HG03469 (cell line): ENCODE measurements at regions not wholly inside any gene's neighbourhood (a gene's known extent, or its start where the extent isn't known, plus 50 kb on each side); places are given as distances from the start of the nearest gene placed in this dataset.
"Not testable (repeated sequence)": the region's sequence is repeated elsewhere in the genome, so short reads cannot be mapped to it uniquely, and the experiment has no call there.

Experiments
- ATAC-seq: cut with Tn5 transposase; IDR thresholded peaks from one replicate; pipeline ENCODE4 v1.9.1; 2021; ENCODE audit warnings: mild to moderate bottlenecking, moderate library complexity, moderate number of reproducible peaks; ENCODE audit not compliant: unreplicated experiment

- no peak for ATAC-seq
Measured at GRCh38 chr4:138634915-138635314, 380.7 kb upstream of the NOCT start.

GRCh38 chr4:138633580-138633904 lies 382.0 kb upstream of the NOCT start:
- ATAC-seq, result no peak

DNA sequence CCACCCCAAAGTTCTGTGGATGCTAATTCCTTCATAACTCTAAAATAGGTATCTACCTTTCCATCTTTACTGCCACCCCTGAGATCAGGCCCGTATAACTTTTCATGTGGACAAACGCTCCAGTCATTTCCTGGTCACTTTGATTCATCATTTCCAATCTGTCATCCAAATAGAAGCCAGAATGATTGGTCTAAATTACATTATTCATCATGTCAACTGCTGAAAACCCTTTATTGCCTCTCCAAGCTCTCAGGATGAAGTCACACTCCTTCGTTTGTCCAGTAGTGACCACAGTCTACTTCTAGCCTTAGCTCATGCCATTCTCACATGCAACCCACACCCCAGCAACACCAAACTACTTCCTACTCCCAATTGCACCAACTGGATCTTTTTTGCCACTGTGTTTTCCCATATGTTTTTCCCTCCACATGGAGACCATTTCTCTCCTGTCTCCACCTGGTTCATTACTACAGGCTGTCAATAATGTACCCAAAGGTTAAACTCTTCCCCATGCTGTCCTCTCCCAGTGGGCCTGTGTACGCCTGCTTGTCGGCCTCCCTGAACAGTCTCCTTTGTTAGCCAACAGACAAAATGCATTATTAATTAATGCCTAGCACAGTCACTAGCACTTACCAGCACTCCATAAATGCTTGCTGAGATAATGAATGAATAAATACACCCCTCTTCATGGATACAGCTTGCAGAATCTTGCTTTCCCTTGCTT lies 382.6 kb upstream of the NOCT start:
- no peak for ATAC-seq

GRCh38 chr4:138630666-138631065 lies 384.9 kb upstream of the NOCT start:
- no peak for ATAC-seq

GRCh38 chr4:138629669-138630068 lies 385.9 kb upstream of the NOCT start:
- no peak for ATAC-seq

GRCh38 chr4:138627096-138627495 lies 384.9 kb upstream of the SLC7A11 start:
- no peak for ATAC-seq

GRCh38 chr4:138622362-138622761 lies 380.2 kb upstream of the SLC7A11 start:
- not testable (repeated sequence) for ATAC-seq

DNA sequence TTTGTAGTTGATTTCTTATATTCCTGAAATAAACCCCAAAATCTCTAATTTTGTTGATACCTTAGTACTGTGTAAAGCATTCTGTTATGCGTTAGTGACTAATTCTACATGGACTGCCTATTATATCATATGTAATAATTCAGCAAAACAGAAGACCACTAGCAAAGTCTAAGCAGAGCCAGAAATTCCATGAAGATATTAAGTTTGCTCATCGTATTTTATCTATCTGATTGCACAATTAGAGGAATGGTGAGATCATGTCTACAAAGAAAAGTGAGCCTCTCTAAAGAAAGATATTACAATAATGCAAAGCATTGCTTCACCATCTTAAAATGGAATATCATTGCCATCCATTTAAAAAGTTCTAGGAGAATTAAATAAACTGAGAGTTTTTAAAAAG lies 374.6 kb upstream of the SLC7A11 start:
- ATAC-seq, result no peak

- ATAC-seq, result no peak
Measured at GRCh38 chr4:138614398-138615142, 372.4 kb upstream of the SLC7A11 start.

DNA sequence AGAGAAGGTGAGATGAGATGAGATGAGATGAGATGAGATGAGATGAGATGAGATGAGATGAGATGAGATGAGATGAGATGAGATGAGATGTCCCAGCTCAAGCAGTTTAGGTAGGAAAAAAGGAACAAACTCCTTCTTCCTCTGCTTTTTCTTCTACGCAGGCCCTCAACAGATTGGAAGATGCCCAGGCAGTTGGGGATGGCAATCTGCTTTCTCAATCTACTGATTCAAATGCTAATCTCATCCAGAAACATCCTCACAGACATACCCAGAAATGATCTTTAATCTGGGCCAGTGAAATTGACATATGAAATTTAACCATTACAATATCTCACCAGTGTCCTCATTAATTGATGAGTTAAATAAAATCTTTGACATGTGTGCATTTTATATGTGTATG lies 370.3 kb upstream of the SLC7A11 start:
- ATAC-seq, result no peak

- no peak for ATAC-seq
Measured at GRCh38 chr4:138611721-138612120, 369.6 kb upstream of the SLC7A11 start.

DNA sequence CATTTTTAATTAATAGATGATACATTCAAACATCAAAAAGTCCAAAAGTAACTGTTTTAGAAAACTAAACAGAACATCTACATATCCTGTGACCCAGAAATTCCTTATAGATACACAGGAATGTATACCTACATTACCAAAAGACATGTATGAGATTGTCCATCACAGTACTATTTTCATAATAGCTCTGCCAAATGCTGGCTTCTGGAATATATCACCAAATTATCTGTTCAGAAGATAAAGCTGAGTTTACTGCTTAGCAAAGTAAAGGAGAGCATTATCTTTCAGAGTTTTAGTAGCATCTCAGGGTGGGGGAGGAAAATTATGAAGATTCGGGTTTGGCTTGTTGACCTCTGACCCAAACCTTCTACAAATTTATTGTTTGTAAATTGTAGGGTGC lies 368.9 kb upstream of the SLC7A11 start:
- no peak for ATAC-seq

GRCh38 chr4:138609943-138610350 lies 367.8 kb upstream of the SLC7A11 start:
- peak; percentile 52 for ATAC-seq

GRCh38 chr4:138604556-138604955 lies 362.4 kb upstream of the SLC7A11 start:
- ATAC-seq, result no peak

DNA sequence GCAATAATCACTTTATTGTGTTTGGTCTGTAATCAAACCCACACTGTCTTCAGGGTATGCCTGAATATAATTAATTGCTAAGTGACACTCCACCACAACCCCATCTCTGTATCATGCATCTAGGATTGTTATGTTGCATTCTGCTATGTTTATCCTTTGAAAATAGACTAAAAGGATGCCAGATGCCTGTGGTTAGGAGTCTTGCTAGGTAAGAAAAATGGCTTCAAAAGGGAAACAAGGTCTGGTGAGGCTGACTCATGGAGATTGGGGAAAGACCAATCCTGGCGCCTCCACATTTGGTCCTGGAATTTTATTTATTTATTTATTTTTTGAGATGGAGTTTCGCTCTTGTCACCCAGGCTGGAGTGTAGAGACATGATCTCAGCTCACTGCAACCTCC lies 360.5 kb upstream of the SLC7A11 start:
- ATAC-seq, result no peak

DNA sequence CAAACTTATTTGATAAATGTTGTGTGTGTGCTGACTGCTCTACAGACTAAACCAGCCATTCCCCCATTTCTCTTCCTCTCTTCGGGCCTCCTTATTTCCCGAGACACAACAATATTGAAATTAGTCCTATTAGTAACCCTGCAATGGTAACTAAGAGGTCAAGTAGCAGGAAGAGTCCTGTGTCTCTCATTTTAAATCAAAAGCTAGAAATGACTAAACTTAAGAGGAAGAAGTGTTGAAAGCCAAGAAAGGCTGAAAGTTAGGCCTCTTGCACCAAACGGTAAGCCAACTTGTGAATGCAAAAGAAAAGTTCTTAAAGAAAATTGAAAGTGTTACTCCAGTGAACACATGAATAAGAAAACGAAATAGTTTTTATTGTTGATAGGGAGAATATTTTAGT lies 357.8 kb upstream of the SLC7A11 start:
- ATAC-seq, result no peak

DNA sequence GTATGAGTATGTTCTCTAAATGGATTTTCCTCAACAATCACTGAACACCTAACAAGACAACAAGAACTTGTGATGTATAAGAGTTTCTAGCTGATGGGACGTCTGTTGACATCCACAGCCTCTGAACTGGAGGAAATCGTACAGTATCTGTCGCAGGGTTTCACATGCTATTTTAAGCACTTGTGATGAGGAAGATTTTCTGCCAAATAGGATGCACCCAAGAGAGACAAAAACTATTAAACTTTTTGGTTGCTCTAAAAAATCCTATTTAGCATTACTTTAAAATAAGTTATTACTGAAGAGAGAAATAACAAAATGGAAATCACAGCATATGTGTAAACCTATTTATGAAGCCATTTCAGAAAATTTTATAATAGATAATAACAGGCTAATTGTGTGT lies 356.1 kb upstream of the SLC7A11 start:
- ATAC-seq, result no peak

DNA sequence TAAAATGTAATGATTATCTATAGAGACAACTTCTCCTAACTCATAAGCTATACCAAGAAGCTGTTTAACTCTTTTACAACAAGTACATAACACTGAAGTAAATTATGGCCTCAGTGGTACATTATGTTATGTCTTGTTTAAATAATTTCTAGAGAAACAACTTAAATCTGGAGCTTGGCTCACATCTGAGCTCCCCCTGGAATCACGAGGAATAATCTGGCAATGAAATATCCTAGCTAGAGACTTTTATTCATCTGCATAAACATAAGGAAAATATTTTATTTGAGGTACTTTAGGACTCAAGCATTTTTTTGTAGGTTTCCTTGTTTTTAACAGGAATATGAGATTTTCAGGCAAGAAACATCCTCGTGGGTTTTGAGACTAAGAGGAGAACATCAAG lies 354.7 kb upstream of the SLC7A11 start:
- ATAC-seq, result no peak

GRCh38 chr4:138595731-138596460 lies 353.7 kb upstream of the SLC7A11 start:
- no peak for ATAC-seq

GRCh38 chr4:138595171-138595570 lies 353.0 kb upstream of the SLC7A11 start:
- ATAC-seq, result no peak

- no peak for ATAC-seq
Measured at GRCh38 chr4:138592796-138593195, 350.6 kb upstream of the SLC7A11 start.

GRCh38 chr4:138591808-138592207 lies 349.7 kb upstream of the SLC7A11 start:
- no peak for ATAC-seq
